Mesenteric fat pad (tissue), 1 donor: ENCODE measurements at regions not wholly inside any gene's neighbourhood (a gene's known extent, or its start where the extent isn't known, plus 50 kb on each side); places are given as distances from the start of the nearest gene placed in this dataset.

Experiments
- DNase-seq: peaks from one replicate; pipeline ENCODE4 v3.0.0-alpha.2; 2020; ENCODE audit warnings: low spot score
- donor health status: DM: yes; HTN: yes; CAD: no.

GRCh38 chr16:49128740-49129139 lies 152.9 kb downstream of the CBLN1 start:
- no peak for DNase-seq

GRCh38 chr16:49127103-49127502 lies 154.5 kb downstream of the CBLN1 start:
- no peak for DNase-seq

- DNase-seq, result no peak
These were observed 160.0 kb downstream of the CBLN1 start for GRCh38 chr16:49121636-49122035.

- DNase-seq, result no peak
These were observed 161.0 kb downstream of the CBLN1 start for GRCh38 chr16:49120631-49121030.

- DNase-seq, result no peak
These were observed 164.8 kb downstream of the CBLN1 start for GRCh38 chr16:49116873-49117272.

GRCh38 chr16:49115956-49116355 lies 165.7 kb downstream of the CBLN1 start:
- DNase-seq, result no peak

GRCh38 chr16:49112754-49113153 lies 168.9 kb downstream of the CBLN1 start:
- no peak for DNase-seq

GRCh38 chr16:49111351-49111750 lies 170.3 kb downstream of the CBLN1 start:
- DNase-seq, result no peak

- no peak for DNase-seq
These were observed 173.0 kb downstream of the CBLN1 start for GRCh38 chr16:49108611-49109010.

GRCh38 chr16:49103298-49103697 lies 178.3 kb downstream of the CBLN1 start:
- no peak for DNase-seq

- DNase-seq, result no peak
These were observed 179.6 kb downstream of the CBLN1 start for GRCh38 chr16:49101997-49102396.

- DNase-seq, result no peak
These were observed 181.3 kb downstream of the CBLN1 start for GRCh38 chr16:49100366-49100765.

GRCh38 chr16:49097964-49098363 lies 183.7 kb downstream of the CBLN1 start:
- DNase-seq, result no peak

GRCh38 chr16:49096176-49096945 lies 185.3 kb downstream of the CBLN1 start:
- DNase-seq, result no peak

GRCh38 chr16:49095539-49095938 lies 186.1 kb downstream of the CBLN1 start:
- DNase-seq, result no peak

GRCh38 chr16:49094471-49094870 lies 187.2 kb downstream of the CBLN1 start:
- no peak for DNase-seq

GRCh38 chr16:49093939-49094338 lies 187.7 kb downstream of the CBLN1 start:
- DNase-seq, result no peak

GRCh38 chr16:49092704-49093103 lies 188.9 kb downstream of the CBLN1 start:
- no peak for DNase-seq

- no peak for DNase-seq
These were observed 192.1 kb downstream of the CBLN1 start for GRCh38 chr16:49089533-49089932.

- no peak for DNase-seq
These were observed 192.6 kb downstream of the CBLN1 start for GRCh38 chr16:49089039-49089438.

GRCh38 chr16:49085686-49086085 lies 196.0 kb downstream of the CBLN1 start:
- DNase-seq, result no peak

GRCh38 chr16:49084628-49085390 lies 196.8 kb downstream of the CBLN1 start:
- DNase-seq, result no peak

GRCh38 chr16:49081554-49081953 lies 200.1 kb downstream of the CBLN1 start:
- no peak for DNase-seq
